A673 (cell line): ENCODE measurements at regions not wholly inside any gene's neighbourhood (a gene's known extent, or its start where the extent isn't known, plus 50 kb on each side); places are given as distances from the start of the nearest gene placed in this dataset.

Source experiments
- EZH2 ChIP-seq: fragments of 200-600 bp; sonication (generic); IDR thresholded peaks from 2 replicates; pipeline ENCODE4 v1.6.1; 2017; ENCODE audit warnings: borderline replicate concordance, low read depth, mild to moderate bottlenecking, mixed read lengths, antibody characterized with exemption, low read length; ENCODE audit not compliant: poor library complexity, severe bottlenecking
- TF ChIP-seq, protein P1 (sequence below): fragments of 300-800, 200-600 bp; sonication (generic); conservative IDR thresholded peaks from 2 replicates; pipeline ENCODE4 v1.5.1; 2017; ENCODE audit warnings: low read depth, mild to moderate bottlenecking, antibody characterized with exemption, low read length, moderate library complexity, mixed read lengths

DNA sequence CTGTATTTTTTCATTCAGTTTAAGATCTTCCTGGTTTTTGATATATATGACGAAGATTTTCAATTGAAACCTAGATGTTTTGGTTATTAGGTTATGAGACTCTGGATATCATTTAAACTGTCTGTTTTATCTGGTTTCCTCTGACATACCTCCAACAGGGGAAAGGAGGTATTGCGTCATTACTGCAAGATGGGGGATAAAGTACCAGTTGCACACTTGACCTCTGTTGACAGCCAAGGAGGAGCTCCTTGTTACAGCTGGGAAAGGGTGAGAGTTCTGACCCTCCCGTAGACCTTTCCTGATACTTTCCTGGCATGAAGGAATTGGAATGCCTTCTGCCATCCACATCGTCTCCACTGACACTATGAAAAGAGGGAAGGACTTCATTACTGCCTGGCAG lies 82.0 kb upstream of the SHISA2 start:
- TF ChIP-seq, protein P1, sequence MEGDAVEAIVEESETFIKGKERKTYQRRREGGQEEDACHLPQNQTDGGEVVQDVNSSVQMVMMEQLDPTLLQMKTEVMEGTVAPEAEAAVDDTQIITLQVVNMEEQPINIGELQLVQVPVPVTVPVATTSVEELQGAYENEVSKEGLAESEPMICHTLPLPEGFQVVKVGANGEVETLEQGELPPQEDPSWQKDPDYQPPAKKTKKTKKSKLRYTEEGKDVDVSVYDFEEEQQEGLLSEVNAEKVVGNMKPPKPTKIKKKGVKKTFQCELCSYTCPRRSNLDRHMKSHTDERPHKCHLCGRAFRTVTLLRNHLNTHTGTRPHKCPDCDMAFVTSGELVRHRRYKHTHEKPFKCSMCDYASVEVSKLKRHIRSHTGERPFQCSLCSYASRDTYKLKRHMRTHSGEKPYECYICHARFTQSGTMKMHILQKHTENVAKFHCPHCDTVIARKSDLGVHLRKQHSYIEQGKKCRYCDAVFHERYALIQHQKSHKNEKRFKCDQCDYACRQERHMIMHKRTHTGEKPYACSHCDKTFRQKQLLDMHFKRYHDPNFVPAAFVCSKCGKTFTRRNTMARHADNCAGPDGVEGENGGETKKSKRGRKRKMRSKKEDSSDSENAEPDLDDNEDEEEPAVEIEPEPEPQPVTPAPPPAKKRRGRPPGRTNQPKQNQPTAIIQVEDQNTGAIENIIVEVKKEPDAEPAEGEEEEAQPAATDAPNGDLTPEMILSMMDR, result no peak
- TF ChIP-seq EZH2, result no peak
